HG02852 (cell line): ENCODE measurements at regions not wholly inside any gene's neighbourhood (a gene's known extent, or its start where the extent isn't known, plus 50 kb on each side); places are given as distances from the start of the nearest gene placed in this dataset.
"Not testable (repeated sequence)": the region's sequence is repeated elsewhere in the genome, so short reads cannot be mapped to it uniquely, and the experiment has no call there.

Experiments
- ATAC-seq: cut with Tn5 transposase; IDR thresholded peaks from one replicate; pipeline ENCODE4 v1.9.1; 2021; ENCODE audit warnings: mild to moderate bottlenecking, moderate library complexity; ENCODE audit not compliant: unreplicated experiment

DNA sequence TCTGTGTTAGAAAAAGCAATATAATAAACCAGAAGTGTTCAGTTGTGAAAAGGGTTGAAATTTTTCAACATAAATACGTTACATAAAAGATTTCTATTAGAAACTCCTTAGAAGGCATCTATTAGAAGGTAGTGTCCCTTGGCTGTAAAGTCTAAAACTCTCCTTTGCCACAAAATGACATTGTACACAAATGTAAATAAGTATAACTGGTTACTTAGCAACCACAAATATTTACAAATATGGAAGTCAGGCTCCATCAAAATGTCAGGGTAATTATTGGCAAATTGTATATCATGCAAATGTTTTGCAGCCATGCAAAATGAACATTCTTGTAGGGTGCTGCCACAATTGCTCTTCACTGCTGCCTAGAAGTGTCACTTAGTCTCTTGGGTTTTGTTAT is 419.1 kb upstream of the CDIN1 start:
- ATAC-seq = no peak

DNA sequence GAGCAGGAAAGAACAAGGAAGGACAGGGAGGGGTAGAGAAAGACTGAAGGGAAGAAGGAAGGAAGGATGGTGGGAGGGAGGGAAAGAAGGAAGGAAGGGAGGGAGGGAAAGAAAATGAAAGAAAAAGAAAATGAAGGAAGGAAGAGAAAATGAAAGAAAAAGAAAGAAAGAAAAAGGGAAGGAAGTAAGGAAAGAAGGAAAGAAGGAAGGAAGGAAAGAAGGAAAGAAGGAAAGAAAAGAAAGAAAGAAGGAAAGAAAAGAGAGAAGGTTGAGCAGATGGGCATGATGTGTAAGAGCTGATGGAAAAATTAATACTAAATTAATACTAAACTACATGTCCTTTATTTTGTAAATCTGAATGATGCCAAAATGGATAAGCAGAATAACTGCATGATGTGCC is 418.3 kb upstream of the CDIN1 start:
- ATAC-seq = no peak

DNA sequence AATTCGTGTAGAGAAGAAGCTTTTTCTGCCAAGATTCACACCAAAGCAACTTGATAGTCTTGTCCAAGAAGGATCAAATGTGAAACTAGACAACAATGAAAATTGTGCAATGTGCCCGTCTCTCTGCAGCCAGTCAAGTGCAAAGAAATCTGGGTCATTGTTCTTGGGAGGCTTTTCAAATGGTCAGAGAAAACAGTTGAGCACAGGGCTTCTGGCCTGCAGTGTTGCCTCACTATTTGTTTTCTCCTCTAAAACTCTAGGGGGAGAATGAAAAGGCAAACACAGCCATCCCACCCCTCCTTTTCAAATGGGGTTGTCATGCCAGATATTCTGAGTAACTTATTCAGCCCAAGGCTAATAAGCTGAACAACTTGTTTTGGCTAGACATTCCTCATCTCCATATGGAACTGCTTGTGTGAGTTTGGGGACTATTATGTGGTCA is 417.6 kb upstream of the CDIN1 start:
- ATAC-seq = no peak

DNA sequence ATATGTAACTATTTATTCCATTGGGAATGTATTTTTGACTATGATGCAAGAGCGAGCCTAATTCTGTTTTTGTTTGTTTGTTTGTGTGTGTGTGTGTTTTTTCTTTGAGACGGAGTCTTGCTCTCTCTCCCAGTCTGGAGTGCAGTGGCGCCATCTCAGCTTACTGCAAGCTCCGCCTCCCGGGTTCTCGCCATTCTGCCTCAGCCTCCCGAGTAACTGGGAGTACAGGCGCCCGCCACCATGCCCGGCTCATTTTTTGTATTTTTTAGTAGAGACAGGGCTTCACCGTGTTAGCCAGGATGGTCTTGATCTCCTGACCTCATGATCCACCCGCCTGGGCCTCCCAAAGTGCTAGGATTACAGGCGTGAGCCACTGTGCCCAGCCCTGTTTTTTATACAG is 415.4 kb upstream of the CDIN1 start:
- not testable (repeated sequence) for ATAC-seq

DNA sequence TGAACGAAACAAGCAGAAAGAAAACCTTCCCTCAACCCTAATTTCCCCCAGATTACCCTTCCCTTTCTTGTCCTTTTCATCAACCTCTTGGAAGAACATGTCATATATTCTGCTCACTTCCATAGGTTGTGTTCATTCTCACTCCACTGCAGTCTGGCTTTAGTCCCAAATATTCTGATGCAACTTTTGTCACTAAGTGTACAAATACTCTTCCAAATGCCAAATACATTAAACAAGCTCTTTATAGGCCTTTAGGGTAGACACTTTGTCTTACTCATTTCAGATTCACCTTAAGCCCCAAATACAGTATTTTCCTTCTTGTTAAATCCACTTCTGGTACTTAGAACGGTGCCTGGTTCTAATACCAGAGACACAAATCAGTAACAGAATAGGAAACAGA is 406.5 kb upstream of the CDIN1 start:
- no peak for ATAC-seq

DNA sequence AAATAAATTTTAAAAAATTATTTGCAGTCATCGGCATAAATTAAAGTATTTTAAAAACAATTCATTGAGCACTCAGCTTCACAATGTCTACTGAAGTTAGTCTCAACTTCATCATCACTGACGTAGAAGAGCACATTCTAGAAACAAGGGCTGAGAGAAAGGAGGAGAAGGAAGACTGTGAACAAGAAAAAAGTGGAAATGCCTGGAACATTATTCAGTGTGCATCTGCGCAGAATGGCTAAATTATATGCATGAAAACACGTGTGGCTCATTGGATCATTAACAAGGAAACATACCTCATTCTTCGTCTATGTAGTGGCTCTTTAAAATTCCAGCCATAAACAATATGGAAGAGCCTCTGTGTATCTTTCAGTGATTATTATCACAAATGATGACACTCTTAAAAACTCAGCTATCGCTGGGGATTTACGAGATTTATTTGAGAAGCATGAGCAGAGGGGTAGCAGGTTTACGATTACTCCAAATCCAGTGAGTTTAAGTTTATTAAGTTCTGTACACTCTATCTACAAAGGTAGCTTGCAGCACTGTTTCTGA is 404.2 kb upstream of the CDIN1 start:
- ATAC-seq = no peak

DNA sequence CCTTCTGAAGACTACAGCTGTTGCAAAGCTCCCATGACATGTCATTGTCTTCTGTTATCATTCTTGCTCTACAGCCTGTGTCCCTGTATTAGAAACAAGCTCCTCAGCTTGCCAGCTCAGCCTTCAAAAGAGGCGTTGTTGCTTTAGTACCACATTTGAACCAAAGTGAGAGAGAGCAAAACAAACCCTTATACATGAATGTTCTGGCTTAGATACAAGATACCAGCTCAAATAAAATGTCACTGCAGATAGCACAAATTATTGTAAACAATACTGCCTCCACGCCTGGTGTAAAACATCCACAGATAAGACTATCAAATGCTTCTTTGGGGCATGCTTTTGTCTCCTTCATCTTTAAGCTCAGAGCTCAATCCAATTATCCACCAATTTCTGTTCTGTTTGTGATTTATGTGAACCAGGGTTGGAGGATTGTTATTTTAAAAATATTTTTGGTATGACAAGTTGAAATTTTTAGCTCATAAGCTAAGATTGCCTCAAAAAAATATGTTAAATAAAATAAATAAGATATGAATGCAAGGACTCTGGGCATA is 403.6 kb upstream of the CDIN1 start:
- ATAC-seq = no peak

DNA sequence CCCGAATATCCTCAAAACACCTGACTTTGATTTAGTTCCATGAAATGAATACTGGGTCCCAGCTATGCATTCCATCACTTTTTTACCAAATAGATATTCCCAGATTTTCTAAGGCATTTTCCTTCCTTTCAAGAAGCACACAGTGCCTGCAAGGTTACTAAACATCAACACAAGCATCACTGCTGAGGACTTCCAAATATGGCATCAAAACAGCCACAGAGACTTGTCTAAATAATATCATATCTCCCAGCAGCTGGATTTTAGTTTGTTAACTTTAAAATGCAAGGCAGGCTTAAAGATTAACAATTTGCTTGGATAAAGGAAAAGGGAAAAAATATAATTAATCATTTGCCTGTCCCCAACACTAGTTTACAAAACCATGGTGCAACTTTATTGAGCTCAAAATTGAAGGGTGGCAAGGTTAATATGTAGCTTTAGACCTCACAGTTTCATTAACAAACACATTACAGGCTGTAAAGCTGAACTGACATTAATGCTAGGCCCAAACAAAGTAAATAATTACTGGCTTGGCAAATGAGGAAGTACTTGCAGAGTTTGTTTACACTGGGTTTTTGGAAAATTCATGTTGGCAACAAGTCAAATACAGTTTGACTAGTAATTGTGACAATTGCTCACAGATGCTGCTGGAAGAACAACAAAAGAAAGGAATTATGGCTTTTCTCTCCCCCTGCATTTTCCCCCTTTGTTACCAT is 401.7 kb upstream of the CDIN1 start:
- no peak for ATAC-seq

DNA sequence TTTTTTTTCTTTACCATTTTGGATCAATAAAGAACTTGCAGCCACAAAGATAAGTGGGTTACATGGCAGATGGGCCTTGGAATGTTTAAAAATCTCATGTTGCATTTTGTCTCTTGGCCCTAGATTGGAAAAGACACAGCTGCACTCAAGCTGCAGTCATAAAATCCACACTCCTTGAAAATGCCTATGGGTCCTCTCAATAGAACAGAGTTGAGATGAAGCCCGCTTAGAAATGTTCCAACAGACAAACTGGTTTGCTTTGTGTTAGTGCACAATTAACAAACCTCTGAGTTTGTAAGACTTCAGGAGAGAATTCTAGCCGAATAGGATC is 401.2 kb upstream of the CDIN1 start:
- ATAC-seq = no peak

DNA sequence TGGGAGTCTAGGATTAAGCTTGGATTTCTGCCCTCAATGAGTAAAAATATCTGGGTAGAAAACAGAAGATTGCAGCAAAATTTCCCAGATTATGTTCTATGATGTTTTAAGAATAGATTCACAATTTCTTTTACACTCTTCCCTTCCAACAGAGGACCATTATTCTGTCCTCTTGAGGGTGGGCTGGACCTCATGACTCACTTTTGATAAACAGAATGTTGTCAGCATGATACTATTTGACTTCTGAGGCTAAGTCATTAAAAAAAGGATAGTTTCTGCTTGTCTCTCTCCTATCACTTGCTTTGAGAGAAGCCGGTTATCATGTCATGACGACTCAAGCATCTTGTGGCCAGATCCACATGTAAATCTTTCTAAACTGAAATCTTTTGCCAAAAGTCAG is 396.2 kb upstream of the CDIN1 start:
- no peak for ATAC-seq

DNA sequence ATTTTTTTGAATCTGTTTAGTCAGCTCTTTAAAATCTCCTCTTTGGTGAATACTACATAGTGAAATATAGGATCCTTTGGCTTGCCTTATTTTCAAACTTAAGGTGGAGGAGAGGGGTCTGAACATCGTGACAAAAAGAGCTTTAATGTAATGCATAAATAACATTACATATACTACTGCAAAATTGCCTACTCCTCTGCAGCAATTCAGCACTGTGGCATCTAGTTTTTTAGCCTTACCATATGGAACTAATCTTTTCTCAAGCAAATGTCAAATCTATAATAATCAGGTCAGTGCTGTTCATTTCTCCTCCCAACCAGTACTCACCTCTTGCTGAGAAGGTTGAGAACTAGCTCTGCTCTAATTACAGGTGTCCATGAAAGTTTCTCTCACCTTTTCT is 394.0 kb upstream of the CDIN1 start:
- ATAC-seq = no peak

DNA sequence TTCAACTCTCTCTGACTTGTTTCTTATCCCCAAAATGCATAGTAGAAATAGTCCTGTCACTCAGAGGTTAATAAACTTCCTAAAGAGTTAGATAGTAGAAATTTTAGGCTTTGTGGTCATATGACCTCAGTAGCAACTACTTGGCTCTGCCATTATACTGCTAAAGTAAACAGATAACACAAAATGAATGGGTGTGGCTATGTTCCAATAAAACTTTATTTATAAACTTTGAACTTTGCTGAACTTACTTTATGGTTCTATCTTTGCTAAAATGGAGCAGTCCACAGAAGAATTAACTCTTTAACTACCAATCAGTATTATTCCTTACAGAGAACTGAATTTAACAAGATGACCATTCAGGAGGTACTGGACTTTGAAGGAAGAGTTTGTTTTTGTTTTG is 393.6 kb upstream of the CDIN1 start:
- ATAC-seq = no peak

DNA sequence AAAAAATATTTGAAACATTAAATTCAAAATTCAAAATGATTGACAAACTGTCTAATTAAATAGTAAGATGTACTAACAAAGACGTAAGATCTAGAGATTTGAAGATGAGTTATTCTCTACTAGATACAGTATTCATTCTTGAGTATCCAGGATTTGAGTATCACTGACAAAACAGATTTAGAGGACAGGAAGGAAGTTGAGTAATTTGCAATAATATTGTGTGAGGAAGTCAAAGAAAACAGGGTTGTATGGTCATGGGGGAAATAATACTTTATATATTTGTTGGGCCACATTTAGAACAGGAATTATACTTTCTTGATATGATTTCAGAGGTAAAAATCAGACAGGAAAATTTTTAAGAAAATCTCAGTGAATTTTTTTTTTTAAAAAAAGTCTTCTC is 393.1 kb upstream of the CDIN1 start:
- ATAC-seq = no peak

DNA sequence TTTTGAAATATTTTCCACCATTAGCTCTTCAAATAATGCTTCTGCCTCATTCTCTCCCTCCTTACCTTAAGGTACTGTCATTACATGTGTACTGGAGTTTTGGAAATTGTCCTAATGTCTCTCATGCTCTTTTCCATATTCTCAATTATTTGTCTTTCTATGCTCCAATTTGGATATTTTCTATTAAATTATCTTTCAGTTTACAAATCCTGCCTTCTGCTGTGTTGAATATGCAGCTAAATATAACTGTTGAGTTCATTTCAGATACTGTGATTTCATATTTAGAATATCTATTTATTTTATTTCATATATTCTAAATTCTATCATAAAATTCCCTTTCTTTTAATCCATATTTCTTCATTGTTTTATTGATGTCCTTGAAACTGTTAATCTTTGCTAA is 388.0 kb upstream of the CDIN1 start:
- ATAC-seq = no peak

DNA sequence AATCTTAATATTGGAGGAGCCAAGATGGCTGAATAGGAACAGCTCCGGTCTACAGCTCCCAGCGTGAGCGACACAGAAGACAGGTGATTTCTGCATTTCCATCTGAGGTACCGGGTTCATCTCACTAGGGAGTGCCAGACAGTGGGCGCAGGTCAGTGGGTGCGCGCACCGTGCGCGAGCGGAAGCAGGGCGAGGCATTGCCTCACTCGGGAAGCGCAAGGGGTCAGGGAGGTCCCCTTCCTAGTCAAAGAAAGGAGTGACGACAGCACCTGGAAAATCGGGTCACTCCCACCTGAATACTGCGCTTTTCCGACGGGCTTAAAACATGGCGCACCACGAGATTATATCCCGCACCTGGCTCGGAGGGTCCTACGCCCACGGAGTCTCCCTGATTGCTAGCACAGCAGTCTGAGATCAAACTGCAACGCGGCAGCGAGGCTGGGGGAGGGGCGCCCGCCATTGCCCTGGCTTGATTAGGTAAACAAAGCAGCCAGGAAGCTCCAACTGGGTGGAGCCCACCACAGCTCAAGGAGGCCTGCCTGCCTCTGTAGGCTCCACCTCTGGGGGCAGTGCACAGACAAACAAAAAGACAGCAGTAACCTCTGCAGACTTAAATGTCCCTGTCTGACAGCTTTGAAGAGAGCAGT is 383.9 kb upstream of the CDIN1 start:
- not testable (repeated sequence) for ATAC-seq

DNA sequence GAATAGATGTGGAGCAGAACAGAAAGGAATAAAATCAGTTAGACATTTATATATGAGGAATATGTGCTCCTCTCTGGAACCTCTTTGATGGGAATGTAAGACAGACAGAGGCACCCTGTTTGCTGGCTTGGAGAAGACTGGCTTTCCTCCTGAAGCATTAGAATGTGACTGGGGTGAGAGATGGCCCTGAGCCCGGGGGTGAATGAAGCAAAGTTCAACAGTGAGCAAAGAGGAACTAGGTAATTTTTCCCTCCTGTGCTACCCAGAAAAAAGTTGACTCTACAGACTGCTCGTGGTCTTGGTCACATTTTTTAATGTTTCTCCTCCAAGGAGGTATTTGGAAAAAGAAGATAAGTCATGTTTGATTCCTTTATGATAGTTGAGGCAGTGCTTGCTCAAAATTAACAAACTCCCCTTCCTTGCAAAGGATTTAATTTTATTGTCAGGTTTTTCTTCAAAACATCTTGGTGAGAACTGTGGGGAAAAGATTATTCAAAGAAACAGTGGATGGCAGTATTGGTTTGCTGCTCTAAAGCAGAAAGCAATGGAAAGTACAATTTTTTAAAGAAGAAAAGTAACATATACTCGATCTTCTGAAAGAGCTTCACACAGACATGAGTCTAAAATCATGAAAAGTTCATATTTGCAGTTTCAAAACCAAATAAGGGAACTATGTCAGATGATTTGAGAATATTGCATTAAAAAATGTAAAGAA is 370.4 kb upstream of the CDIN1 start:
- ATAC-seq = no peak

DNA sequence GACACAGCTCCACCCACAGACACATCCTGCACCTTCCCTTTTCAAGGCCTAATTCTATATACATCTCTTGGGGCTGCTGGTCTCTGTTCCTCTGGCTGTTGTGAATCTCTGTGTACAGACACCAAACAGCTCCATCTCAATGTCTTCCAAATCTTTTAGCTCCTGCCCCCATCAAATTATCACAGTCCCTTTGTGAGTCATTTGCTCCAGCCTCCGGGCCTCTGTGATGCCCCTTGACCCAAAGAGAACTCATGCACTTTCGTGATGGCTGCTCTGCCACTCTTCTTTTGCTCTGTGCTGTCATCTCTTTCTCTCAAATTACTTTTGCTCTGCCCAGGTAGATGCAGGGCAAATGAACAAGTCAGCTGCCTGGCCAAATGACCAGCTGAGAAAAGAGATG is 369.0 kb upstream of the CDIN1 start:
- ATAC-seq = no peak

DNA sequence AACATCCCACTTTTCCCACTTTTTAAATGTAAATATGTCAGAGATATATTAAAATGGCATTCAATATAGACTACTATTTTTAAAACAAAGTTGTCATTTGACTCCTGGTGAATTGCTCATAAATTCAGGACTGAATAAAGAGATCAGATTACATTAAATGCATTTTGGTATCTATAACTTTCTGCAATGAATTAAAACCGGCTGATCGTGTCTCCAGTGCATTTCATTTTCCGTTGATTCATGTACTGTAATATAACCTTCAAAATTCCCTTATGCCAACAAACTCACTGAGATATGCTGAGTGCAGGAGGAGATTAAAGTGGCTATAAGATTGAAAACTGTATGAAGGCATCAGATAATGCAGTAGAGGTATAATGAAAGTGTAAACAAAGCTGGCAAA is 361.1 kb upstream of the CDIN1 start:
- ATAC-seq = no peak

DNA sequence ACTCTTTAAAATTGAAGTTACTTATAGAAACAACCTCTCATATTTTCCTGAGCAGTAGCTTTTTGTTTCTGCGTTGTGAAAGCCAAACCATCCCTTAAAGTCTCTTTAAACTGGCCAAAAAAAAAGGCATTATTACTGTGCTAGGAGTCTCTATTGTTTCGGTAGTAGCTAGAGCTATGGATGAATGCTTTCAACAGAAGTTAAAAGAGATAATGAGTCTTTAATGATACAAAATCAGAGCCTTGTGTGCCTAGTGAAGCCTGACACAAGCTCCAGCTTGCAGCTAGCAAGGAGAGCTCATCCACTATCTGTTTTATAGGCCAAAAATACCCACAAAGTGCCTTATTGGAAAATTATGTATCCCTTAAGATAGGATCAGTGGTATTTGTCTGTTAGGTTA is 360.4 kb upstream of the CDIN1 start:
- no peak for ATAC-seq

DNA sequence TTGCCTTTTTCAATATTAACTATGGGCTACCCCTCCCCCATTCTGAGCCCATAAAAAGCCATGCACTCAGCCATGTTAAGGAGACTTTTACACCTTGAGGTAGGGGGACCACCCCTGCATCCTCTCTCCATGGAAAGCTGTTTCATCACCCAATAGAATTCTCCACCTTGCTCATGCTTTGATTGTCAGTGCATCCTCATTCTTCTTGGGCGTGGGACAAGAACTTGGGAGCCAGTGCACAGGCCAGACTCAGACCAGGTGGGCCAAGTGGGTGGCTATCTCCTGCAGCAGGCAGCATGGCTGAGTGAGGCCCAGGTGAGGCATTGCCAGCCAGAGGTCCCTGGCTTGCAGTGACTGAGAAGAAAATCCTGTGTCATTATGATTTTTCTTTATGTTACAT is 357.4 kb upstream of the CDIN1 start:
- ATAC-seq = no peak

DNA sequence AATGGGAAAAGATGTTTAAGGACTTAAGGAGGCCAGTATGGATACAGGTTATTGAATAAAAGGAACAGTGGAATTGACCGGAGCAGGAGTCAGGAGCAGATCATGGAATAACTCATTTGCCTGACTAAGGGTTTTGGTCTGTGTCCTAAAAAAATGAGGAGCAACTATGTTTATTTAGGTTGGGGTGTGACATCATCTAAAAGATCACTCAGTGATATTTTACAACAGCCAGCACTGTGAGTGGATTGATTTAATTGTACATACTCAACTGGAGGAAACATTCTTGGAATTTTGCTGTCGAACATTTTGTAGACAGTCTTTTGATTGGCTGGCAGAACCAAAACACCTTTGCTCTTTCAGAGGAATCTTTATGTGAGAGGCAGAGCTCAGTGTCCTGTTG is 348.6 kb upstream of the CDIN1 start:
- ATAC-seq = no peak

DNA sequence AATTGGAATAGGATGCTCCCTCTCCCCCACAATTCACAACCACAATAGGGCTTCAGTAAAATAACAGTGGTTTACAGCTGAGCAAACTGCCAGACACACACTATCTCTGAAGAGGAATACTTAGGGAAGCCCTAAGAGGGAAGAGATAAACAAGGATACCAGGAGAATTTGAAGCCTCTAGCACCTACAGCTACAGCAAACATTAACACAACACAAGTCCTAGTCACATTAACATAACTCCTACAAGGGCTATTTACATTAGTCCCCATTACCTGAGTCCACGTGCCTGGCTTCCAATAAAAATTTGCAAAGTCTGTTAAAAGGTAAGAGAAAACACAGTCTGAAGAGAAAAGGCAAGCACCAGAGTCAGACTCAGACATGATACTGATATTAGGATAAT is 346.9 kb upstream of the CDIN1 start:
- ATAC-seq = no peak
